Pons (tissue), 1 donor: ENCODE measurements at regions not wholly inside any gene's neighbourhood (a gene's known extent, or its start where the extent isn't known, plus 50 kb on each side); places are given as distances from the start of the nearest gene placed in this dataset.
"Not testable (repeated sequence)": the region's sequence is repeated elsewhere in the genome, so short reads cannot be mapped to it uniquely, and the experiment has no call there.

ENCODE experiments used
- DNase-seq: peaks from one replicate; pipeline ENCODE4 v3.0.0-alpha.2; 2016; ENCODE audit warnings: low spot score

DNA sequence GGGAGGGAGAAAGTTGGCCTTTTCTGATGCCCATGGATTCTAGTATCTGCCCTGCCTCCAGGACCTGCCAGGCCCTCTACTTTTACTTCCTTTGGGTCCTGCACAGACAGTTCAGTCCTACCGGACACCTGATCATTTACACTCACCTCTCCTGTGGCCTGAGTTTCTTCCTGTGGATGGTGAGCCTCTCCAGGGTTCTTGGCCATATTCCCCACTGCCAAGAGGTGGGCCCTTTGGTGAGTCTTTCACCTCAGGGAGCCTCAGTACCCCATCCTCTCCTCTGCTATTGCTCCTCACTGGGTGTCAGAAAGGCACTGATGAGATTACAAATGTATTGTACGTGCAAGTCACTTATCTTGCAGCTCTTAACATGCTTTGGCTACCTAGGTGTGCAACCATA lies 81.4 kb upstream of the ETV3 start:
- DNase-seq, result no peak

- DNase-seq, result no peak
Observed at GRCh38 chr1:157219182-157219581, 81.0 kb upstream of the ETV3 start.

GRCh38 chr1:157218671-157219070 lies 80.5 kb upstream of the ETV3 start:
- no peak for DNase-seq

GRCh38 chr1:157217486-157217885 lies 79.3 kb upstream of the ETV3 start:
- no peak for DNase-seq

DNA sequence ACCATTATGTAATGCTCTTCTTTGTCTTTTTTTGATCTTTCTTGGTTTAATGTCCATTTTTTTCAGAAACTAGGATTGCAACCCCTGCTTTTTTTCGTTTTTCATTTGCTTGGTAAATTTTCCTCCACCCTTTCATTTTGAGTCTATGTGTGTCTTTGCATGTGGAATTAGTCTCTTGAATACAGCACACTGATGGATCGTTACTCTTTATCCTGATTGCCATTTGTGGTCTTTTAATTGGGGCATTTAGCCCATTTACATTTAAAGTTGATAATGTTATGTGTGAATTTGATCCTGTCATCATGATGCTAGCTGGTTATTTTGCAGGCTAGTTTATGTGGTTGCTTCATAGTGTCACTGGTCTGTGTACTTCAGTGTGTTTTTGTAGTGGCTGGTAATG lies 75.6 kb upstream of the ETV3 start:
- DNase-seq, result no peak

DNA sequence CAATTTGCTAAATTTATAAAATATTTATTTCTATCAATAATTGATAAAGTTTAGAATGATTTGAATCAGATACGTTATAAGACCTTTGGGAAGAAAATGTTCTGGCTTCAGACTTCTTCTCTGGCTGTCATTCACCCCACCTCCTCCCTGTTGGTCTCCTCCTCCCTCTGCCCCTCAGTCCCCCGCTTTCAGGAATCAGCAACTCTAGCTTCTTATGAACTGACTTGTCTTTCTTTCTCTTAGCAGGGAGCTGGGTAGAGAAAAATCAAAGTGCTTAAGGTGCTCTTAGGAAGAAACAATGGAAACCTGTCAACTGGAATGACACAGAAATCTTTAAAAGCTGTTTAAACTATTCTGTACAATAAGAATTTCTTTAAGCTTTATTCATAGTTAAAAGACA lies 71.3 kb upstream of the ETV3 start:
- no peak for DNase-seq

GRCh38 chr1:157205982-157206381 lies 67.8 kb upstream of the ETV3 start:
- not testable (repeated sequence) for DNase-seq

GRCh38 chr1:157203166-157203565 lies 65.0 kb upstream of the ETV3 start:
- no peak for DNase-seq

DNA sequence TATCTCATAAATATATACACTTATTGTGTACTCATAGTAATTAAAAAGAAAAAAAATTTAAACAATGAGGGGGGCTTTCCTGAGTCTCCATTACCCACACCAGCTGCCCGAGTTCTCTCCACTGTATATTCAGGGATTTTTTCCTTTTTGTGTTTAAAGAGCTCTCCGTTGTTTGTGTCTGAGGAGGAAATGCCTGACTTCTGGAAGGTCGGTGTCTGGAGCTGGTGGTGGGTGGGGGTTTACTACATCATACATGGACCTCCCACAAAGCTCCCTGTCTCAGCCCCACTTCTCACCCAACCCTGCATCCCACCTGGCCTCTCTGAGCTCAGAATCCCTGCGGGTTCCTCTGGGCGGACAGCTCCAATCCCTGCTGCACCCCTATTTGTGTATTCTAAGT lies 64.1 kb upstream of the ETV3 start:
- no peak for DNase-seq

DNA sequence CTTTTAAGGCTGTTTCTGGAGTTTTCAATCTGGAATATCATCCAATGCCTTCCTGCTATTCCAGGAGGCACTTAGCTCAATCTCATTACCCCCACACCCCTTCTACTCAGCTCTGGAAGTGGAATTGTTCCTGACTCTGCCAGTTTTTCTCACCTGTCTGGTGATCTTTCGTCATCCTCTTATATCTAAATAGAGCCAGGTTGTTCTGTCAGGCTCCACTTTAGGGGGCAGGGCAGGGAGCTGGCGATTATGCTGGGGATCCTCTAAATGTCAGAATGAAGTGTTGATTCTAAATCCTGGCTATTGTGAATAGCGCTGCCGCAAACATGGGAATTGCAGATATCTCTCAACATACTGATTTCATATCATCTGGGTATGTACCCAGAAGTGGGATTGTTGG lies 63.6 kb upstream of the ETV3 start:
- no peak for DNase-seq

DNA sequence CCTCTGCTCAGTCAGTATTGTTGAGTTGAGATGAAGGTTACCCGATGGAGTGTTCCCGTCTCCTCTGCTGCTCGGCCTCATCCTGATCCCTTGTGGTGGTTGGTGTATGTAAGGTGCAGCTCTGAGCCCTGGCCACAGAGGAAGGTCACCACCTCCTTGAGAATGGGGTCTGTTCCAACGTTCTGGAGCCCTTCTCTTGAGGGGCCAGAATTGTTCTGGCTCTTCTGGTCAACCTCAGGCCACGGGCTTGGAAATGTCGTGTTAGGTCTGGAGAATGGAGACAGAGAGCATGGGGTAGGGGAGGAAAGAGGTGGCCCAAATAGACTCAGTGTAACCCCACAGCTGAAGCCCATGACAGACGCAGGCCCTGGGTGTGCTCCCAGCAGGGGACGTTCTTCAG lies 62.3 kb upstream of the ETV3 start:
- no peak for DNase-seq

DNA sequence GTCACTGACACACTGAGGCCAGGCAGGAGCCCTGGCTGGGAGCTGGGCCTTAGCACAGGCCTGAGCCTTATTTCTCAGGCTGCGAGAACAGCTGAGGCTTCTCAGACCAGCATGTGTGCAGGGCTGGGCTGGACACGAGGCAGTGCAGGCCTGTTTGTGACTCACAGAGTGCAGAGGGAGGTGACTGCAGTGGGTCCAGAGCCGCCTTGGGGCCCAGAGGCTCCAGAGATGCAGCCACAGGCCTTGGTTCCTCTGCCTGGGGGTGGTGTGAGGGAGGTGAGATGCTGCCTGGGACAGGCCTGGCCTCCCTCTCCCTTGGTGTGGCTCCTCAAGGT lies 61.2 kb upstream of the ETV3 start:
- no peak for DNase-seq

DNA sequence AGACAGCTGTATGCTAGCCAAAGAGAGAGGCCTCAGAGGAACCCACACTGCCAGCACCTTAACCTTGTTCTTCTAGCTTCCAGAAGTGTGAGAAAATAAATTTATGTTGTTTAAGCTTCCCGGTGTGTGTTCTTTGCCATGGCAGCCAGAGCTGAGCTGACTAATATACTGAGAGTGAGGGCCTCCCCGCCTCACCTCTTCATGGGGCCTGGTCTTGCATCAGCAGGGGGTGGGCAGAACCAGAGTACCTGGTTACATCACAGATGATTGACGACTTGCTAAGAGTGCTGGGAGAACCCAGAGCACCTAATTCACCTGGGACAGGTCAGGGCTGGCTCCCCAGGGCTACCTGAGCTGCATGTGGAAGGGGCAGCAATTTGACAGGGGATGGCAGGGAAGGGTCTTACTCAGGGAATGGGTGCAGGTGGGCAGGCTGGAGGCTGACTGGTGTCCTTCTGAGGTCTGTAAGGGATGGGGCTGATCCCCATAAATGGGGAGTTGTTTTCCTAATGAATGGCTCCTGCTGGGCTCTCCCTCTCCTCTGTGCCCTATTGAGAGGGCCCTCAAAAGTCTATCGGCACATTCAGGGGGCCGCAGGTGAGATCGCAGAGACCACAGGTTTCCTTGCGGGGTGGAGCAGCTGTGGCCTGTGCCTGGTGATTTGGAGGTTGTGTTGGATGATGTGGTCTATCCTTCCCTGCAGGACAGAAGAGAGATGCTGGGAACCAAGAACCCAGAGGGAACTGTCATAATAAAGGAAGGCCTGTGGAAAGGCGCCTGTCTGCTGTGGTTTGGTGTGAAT lies 60.6 kb upstream of the ETV3 start:
- no peak for DNase-seq

DNA sequence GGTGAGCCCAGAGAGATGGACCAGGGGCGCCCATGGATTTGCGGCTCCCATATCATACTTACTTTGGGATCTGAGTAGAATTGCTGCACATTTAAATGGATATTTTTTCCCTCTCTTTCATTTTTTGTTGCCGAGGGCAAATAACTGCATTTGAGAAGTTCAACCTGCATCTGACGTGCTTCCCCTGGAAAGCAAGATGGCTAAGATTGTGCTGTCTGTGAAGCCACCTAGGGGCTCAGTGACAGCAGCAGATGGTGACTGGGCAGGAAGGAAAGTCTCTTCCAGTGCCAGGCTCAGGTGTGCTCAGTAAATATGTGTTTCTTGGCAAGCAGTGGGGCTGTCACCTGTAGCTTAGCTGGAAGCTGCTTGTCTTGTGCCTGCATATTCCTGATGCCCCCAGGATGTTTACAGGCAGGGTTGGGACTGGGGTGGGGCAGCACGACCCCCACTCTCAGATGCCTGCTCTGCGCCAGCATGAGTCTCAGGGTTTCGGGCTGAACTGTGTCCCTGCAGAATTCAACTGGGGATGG lies 59.8 kb upstream of the ETV3 start:
- peak; percentile 7 for DNase-seq

DNA sequence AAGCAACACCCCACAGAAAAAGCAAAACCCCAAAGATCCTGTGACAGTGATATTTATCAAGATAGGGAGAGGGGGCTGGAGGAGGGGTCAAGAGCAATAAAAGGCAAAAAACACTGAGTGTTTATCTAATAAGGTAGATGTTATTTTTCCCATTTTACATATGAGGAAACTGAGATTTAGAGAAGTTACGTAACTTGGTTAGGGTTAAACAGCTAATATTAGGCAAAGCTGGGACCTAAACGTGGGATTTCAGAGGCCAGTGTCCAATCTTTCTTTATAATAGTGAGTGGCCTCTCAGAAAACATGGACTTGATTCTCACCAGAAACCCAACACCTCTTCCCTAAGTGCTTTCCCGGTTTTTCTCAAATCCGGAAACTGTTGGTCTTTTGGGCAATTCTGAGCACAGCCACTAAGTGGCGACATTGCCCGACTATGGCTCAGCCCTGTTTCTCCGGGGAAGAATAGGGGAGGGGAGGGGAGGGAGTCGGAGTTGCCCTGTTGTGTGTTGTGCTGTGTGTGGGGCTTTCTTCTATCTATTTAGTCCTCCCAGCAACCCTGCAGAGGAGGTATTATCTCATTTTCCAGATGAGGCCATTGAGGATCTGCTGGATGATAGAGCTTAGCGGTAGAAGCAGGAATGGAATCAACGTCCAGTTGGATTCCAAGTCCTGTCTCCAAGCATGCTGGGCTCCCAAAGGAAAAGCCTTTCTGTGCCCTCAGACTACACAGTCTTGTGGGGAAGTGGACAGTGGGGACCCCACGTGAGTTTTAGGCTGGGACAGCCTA lies 58.7 kb upstream of the ETV3 start:
- not testable (repeated sequence) for DNase-seq

- no peak for DNase-seq
Observed at GRCh38 chr1:157196245-157196543, 58.0 kb upstream of the ETV3 start.

- DNase-seq, result no peak
Observed at GRCh38 chr1:157195521-157196244, 57.5 kb upstream of the ETV3 start.

DNA sequence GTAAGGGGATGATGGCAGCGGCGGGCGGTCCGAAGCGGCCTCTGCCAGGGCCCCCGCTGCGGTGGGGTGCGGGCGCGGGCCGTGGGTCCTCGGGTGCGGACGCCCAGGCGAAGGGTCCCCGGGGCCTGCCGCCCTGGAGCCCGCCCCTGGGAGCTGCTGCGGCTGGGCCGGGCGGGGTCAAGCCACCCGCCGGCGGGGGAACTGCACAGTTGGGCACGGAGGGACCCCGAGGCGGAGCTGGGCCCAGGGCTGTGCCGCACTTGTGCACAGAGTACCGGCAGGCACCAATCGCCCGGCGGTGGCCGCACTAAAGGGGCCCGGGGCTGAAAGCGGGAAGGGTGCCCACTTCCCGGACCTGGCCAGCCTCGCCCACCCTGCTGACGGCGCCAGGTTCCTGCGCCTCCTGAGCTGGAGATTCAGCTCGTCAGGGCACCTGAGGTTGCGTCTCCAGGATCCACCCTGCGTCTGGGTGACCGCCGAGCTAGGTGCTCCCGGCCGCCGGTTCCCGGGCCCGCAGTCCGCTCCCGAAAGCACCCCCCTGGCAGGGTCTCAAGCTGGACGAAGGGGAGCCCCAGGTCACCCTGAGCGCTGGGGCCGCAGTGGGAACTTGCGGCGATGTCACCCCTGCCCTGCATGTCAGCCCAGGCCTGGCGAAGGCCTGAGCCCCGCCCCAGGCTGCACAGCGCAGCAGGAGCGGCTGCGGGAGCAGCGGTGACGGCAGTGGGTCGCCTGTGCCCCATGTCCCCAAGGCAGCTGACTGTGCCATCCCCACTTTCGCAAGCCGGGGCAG lies 56.7 kb upstream of the ETV3 start:
- no peak for DNase-seq

- DNase-seq, result peak; percentile 28
Observed at GRCh38 chr1:157193702-157194391, 55.7 kb upstream of the ETV3 start.

GRCh38 chr1:157193219-157193618 lies 55.0 kb upstream of the ETV3 start:
- no peak for DNase-seq
